RWPE1 (cell line): ENCODE measurements at regions not wholly inside any gene's neighbourhood (a gene's known extent, or its start where the extent isn't known, plus 50 kb on each side); places are given as distances from the start of the nearest gene placed in this dataset.
A peak's percentile ranks its signal among the peaks of the same experiment; 100 is the strongest.

Source experiments
- CTCF ChIA-PET: fragments of 350-600 bp; sonication (Branson Sonifier 250); formaldehyde crosslinking; extraction: SDS; loops from one replicate; lab custom pipeline; 2021; lab: Yijun Ruan, JAX
- POLR2A ChIA-PET: fragments of 400-600 bp; formaldehyde crosslinking; extraction: SDS; loops from one replicate; lab custom pipeline; 2020; ENCODE audit warnings: antibody characterized with exemption; ENCODE audit not compliant: low non-redundant PET; lab: Yijun Ruan, JAX
- DNase-seq: peaks from one replicate; pipeline ENCODE4 v3.0.0; 2012; ENCODE audit warnings: low spot score
- H3K27ac ChIP-seq: fragments of 450-650 bp; 2 replicates; pipeline ENCODE4 v1.5.1; 2017
- CTCF ChIP-seq: fragments of 450-650 bp; conservative IDR thresholded peaks from 2 replicates; pipeline ENCODE4 v1.5.1; 2017; ENCODE audit warnings: low read depth, mild to moderate bottlenecking

GRCh38 chr1:94622757-94623156 lies 81.2 kb upstream of the F3 start:
- CTCF ChIA-PET = interaction anchor here (1.1 kb wide), 1 partner anchor 10 kb away, joined by 3 read pairs; no protein-coding TSS in a partner anchor
- POLR2A ChIA-PET = interaction anchor here (1.6 kb wide), 1 partner anchor 81 kb away, joined by 5 read pairs; the partner anchor contains the start of gene F3
- DNase-seq = peak; percentile 81
- no peak for TF ChIP-seq CTCF
- H3K27ac ChIP-seq = peak overlapping the region; percentile 94

GRCh38 chr1:94621802-94622201 lies 80.2 kb upstream of the F3 start:
- TF ChIP-seq CTCF = no peak
- CTCF ChIA-PET = no interaction called here
- no peak for DNase-seq
- POLR2A ChIA-PET = no interaction called here
- peak overlapping the region; percentile 94 for H3K27ac ChIP-seq

- H3K27ac ChIP-seq = peak overlapping the region; percentile 94
- POLR2A ChIA-PET = no interaction called here
- CTCF ChIA-PET = interaction anchor here (0.8 kb wide), 1 partner anchor 186 kb away, joined by 3 read pairs; no protein-coding TSS in a partner anchor
- TF ChIP-seq CTCF = no peak
- peak; percentile 91 for DNase-seq
Observed at GRCh38 chr1:94621395-94621794, 79.8 kb upstream of the F3 start.

- peak; percentile 56 for DNase-seq
- TF ChIP-seq CTCF = no peak
- POLR2A ChIA-PET = interaction anchor here (0.6 kb wide), 1 partner anchor 27 kb away, joined by 3 read pairs; no protein-coding TSS in a partner anchor
- H3K27ac ChIP-seq = peak overlapping the region; percentile 94
- CTCF ChIA-PET = interaction anchor here (0.6 to 0.8 kb wide), 2 partner anchors 106 to 186 kb away, joined by 3 to 4 read pairs; no protein-coding TSS in a partner anchor
Observed at GRCh38 chr1:94620345-94621031, 78.9 kb upstream of the F3 start.

- no peak for TF ChIP-seq CTCF
- ChIA-PET CTCF (interaction anchor here (0.6 kb wide), 1 partner anchor 107 kb away, joined by 4 read pairs; no protein-coding TSS in a partner anchor), POLR2A (no interaction called here)
- DNase-seq = no peak
- peak overlapping the region; percentile 65 for H3K27ac ChIP-seq
Observed at GRCh38 chr1:94619731-94620130, 78.2 kb upstream of the F3 start.

- ChIA-PET POLR2A (no interaction called here), CTCF (no interaction called here)
- DNase-seq = no peak
- TF ChIP-seq CTCF = no peak
- peak overlapping the region; percentile 6; the same call in 1 of the 2 replicates for H3K27ac ChIP-seq
Observed at GRCh38 chr1:94617957-94618739, 76.6 kb upstream of the F3 start.
